ENCODE measurements at regions not wholly inside any gene's neighbourhood (a gene's known extent, or its start where the extent isn't known, plus 50 kb on each side); places are given as distances from the start of the nearest gene placed in this dataset.

- Histone ChIP-seq H3K27me3 (no peaks in the 10 kb centered on the region), H3K9me3 (no peaks in the 10 kb centered on the region), H3K27ac (no peak overlapping the region), H3K36me3 (no peaks in the 10 kb centered on the region), H3K4me3 (no peak overlapping the region), H3K4me1 (peaks cover 0 to 10% (median 0%) of the 10 kb centered on the region in 3 donors)
- TF ChIP-seq POLR2A (IDR thresholded peaks at IDR 0.05) (no peak), CTCF (IDR thresholded peaks at IDR 0.05) (no peak)
- intact Hi-C loops (cut with DNase I): no loop called here
- 73 to 79% methylated on average over 3 of the region's 3 CpGs for WGBS, 2 donors
- DNase-seq: no peak
Measured at GRCh38 chr3:99586701-99587100, 51.7 kb upstream of the COL8A1 start.

GRCh38 chr3:99579965-99580364 is 58.4 kb upstream of the COL8A1 start:
- Histone ChIP-seq H3K4me1 (no peaks in the 10 kb centered on the region), H3K4me3 (no peak overlapping the region), H3K36me3 (no peaks in the 10 kb centered on the region), H3K27ac (no peak overlapping the region), H3K9me3 (no peaks in the 10 kb centered on the region), H3K27me3 (no peaks in the 10 kb centered on the region)
- TF ChIP-seq POLR2A (IDR thresholded peaks at IDR 0.05): no peak
- TF ChIP-seq CTCF (IDR thresholded peaks at IDR 0.05): no peak
- no peak for DNase-seq
- WGBS, 2 donors: 58 to 78% methylated on average over 1 to 3 of the region's 3 CpGs
- intact Hi-C loops (cut with DNase I): no loop called here

- H3K27ac ChIP-seq: no peak overlapping the region
- no peaks in the 10 kb centered on the region for H3K9me3 ChIP-seq
- WGBS, 2 donors: 76 to 84% methylated on average over 4 of the region's 4 CpGs
- no peaks in the 10 kb centered on the region for H3K4me1 ChIP-seq
- no peaks in the 10 kb centered on the region for H3K36me3 ChIP-seq
- DNase-seq: no peak
- TF ChIP-seq POLR2A (IDR thresholded peaks at IDR 0.05) (no peak), CTCF (IDR thresholded peaks at IDR 0.05) (no peak)
- no peak overlapping the region for H3K4me3 ChIP-seq
- H3K27me3 ChIP-seq: no peaks in the 10 kb centered on the region
- intact Hi-C loops (cut with DNase I): no loop called here
Measured at GRCh38 chr3:99579246-99579645, 59.1 kb upstream of the COL8A1 start.

- no peaks in the 10 kb centered on the region for H3K9me3 ChIP-seq
- no peak overlapping the region for H3K27ac ChIP-seq
- TF ChIP-seq POLR2A (IDR thresholded peaks at IDR 0.05): no peak
- TF ChIP-seq CTCF (IDR thresholded peaks at IDR 0.05): no peak
- no peaks in the 10 kb centered on the region for H3K27me3 ChIP-seq
- no peak for DNase-seq
- no peak overlapping the region for H3K4me3 ChIP-seq
- intact Hi-C loops (cut with DNase I): no loop called here
- no peaks in the 10 kb centered on the region for H3K36me3 ChIP-seq
- H3K4me1 ChIP-seq: no peaks in the 10 kb centered on the region
- 96 to 100% methylated on average over 1 of the region's 1 CpG for WGBS, 2 donors
Measured at GRCh38 chr3:99578339-99578970, 59.9 kb upstream of the COL8A1 start.

- WGBS, 2 donors: 73 to 75% methylated on average over 4 of the region's 4 CpGs
- H3K4me3 ChIP-seq: no peak overlapping the region
- no peaks in the 10 kb centered on the region for H3K36me3 ChIP-seq
- intact Hi-C loops (cut with DNase I): no loop called here
- no peak for TF ChIP-seq CTCF (IDR thresholded peaks at IDR 0.05)
- DNase-seq: no peak
- no peaks in the 10 kb centered on the region for H3K9me3 ChIP-seq
- H3K27me3 ChIP-seq: no peaks in the 10 kb centered on the region
- H3K27ac ChIP-seq: no peak overlapping the region
- no peaks in the 10 kb centered on the region for H3K4me1 ChIP-seq
Measured at GRCh38 chr3:99576904-99577559, 61.4 kb upstream of the COL8A1 start.

Measured in esophagus squamous epithelium (tissue), 5 donors.